ENCODE measurements at regions not wholly inside any gene's neighbourhood (a gene's known extent, or its start where the extent isn't known, plus 50 kb on each side); places are given as distances from the start of the nearest gene placed in this dataset.

GRCh38 chr1:224850446-224850845 lies 79.0 kb upstream of the DNAH14 start:
- DNase-seq: no peak

GRCh38 chr1:224851210-224851847 lies 78.1 kb upstream of the DNAH14 start:
- DNase-seq: peak; percentile 21

- DNase-seq: no peak
Measured at GRCh38 chr1:224851848-224852261, 77.6 kb upstream of the DNAH14 start.

DNA sequence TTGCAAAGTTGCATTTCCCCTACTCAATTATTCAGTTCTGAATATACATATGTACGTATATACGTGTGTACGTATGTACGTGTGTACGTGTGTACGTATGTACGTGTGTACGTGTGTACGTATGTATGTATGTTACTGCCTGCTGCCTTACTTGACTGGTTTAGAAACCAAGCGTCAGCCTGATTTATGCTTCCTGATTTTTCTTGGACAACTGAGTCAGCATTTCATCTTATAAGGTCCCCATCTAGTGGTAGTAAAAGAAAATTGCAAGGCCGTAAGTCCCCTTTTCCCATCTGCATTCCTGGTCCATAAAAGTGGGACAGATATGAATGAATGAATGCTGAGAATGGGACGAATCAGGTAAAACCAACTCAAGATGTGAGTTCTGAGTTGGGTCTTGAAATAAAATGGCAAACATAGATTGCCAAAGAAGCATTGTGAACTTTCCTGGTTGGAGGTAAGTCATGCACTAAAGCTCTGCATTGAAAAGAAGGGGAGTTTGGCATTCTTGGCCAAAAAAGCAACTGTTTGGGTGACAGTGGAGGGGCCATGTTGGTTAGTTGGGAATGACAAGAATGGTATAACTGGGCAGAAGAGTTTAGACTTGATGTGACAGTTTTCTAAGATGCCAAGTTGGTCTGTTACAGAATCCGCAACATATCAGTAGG lies 76.4 kb upstream of the DNAH14 start:
- peak; percentile 14 for DNase-seq

- no peak for DNase-seq
Measured at GRCh38 chr1:224856973-224857372, 72.5 kb upstream of the DNAH14 start.

DNA sequence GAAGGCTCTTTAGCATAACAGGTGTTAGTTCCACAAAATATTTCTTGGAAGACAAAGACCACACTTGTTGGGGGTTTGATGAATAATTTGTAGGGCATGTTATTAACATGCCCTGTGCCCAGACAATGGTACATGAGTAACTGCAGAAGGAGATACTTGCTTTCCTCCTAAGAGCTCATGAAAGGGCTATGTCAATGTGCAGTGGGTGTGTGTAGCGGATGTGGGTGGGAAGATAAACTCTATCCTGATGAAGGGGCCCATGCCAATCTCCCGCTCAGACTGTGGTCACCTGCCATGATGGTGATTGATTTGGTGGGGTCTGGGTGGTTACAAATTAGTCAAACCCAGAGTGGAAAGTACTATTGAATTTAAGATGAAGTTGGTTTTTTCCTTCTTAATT lies 69.8 kb upstream of the DNAH14 start:
- no peak for DNase-seq

- DNase-seq: no peak
Measured at GRCh38 chr1:224860488-224861338, 68.8 kb upstream of the DNAH14 start.

GRCh38 chr1:224861339-224861716 lies 68.1 kb upstream of the DNAH14 start:
- DNase-seq: no peak

DNA sequence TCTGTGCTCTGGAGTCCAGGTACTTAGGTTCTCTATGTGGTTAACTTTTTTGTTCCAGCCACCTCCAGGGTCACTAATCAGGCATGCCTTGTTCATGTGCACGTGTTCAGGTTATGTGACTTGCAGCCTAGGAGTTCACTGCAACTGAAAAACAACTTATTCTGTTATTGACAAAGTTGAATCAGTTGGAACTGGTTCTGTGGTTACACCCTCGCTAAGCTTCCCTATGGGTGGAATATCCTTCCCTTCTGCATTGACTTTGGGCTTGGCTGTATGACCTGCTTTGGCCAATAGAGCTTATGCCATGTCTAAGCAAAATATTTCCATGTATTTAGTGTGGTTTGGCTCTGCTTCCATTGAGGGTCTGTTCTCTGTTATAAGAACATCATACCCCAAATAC lies 66.0 kb upstream of the DNAH14 start:
- DNase-seq: no peak

DNA sequence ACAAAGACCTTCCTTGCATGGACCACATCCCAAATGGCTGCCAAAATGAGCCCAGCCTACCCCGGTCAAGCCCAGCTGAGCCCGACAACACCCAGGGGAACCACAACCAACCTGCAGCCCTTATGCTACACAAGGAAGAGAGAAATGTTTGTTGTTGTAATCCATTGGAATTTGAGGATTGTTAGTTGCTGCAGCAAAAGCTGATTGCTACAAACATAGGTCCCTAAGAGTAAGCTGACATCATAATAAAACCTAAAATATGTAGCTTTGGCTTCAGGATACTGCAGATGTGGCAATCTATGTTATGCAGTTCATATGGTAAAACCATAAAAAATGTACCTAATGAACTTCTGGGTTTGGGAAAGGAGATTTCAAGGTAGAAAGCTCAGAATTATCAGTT lies 65.5 kb upstream of the DNAH14 start:
- no peak for DNase-seq

- DNase-seq: no peak
Measured at GRCh38 chr1:224865510-224865909, 64.0 kb upstream of the DNAH14 start.

GRCh38 chr1:224866940-224867339 lies 62.5 kb upstream of the DNAH14 start:
- no peak for DNase-seq

- DNase-seq: no peak
Measured at GRCh38 chr1:224867715-224868114, 61.8 kb upstream of the DNAH14 start.

GRCh38 chr1:224872832-224873433 lies 56.5 kb upstream of the DNAH14 start:
- DNase-seq: no peak

- DNase-seq: no peak
Measured at GRCh38 chr1:224873434-224874369, 55.8 kb upstream of the DNAH14 start.

GRCh38 chr1:224874775-224875174 lies 54.7 kb upstream of the DNAH14 start:
- no peak for DNase-seq

DNA sequence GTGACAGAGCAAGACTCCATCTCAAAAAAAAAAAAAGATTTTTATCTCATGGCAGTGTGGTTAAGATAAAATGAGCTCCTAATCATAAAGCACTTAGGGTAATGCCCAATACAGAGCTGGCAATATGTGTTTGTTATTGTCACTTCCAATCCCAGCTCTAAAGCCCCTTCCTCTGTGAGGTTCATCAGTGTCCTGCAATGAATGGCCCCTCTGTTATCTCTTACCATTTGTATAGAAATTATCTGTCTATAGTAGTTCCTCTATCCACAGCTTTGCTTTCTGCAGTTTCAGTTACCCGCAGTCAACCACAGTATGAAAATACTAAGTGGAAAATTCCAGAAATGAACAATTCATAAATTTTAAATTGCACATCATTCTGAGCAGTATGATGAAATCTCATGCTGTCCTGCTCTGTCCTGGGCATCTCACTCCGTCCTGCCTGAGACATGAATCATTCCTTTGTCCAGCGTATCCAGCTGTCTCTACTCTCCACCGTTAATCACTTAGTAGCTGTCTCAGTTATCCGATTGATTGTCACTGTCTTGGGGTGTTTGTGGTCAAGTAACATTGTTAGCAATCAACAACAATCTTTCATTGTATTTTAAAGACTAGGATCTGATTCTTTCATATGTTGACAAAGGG lies 50.2 kb upstream of the DNAH14 start:
- DNase-seq: no peak

Data from NCI-H146 (cell line).